DMS114 treated with DMSO at 0.1 percent for 48 hours (cell line): ENCODE measurements at regions not wholly inside any gene's neighbourhood (a gene's known extent, or its start where the extent isn't known, plus 50 kb on each side); places are given as distances from the start of the nearest gene placed in this dataset.

Experiments used
- DNase-seq: peaks from one replicate; lab custom pipeline; 2025; ENCODE audit not compliant: unreplicated experiment; lab: John Stamatoyannopoulos, UW

- no peak for DNase-seq
Observed at GRCh38 chr12:125193376-125194152, 128.3 kb downstream of the AACS start.

- DNase-seq: no peak
Observed at GRCh38 chr12:125194163-125194773, 129.0 kb downstream of the AACS start.

GRCh38 chr12:125194987-125195386 is 129.8 kb downstream of the AACS start:
- no peak for DNase-seq

GRCh38 chr12:125197326-125197725 is 132.1 kb downstream of the AACS start:
- DNase-seq: no peak

- no peak for DNase-seq
Observed at GRCh38 chr12:125198652-125199051, 133.4 kb downstream of the AACS start.

GRCh38 chr12:125201090-125201489 is 135.9 kb downstream of the AACS start:
- DNase-seq: no peak

- no peak for DNase-seq
Observed at GRCh38 chr12:125201940-125202339, 136.7 kb downstream of the AACS start.

GRCh38 chr12:125202421-125202820 is 137.2 kb downstream of the AACS start:
- DNase-seq: no peak

- DNase-seq: no peak
Observed at GRCh38 chr12:125203145-125203765, 138.0 kb downstream of the AACS start.

- no peak for DNase-seq
Observed at GRCh38 chr12:125205386-125205785, 140.2 kb downstream of the AACS start.

GRCh38 chr12:125206711-125207110 is 141.5 kb downstream of the AACS start:
- DNase-seq: no peak

- no peak for DNase-seq
Observed at GRCh38 chr12:125208334-125208733, 143.1 kb downstream of the AACS start.

- DNase-seq: no peak
Observed at GRCh38 chr12:125208942-125209341, 143.7 kb downstream of the AACS start.

- no peak for DNase-seq
Observed at GRCh38 chr12:125210104-125210755, 145.0 kb downstream of the AACS start.

GRCh38 chr12:125211464-125211863 is 146.2 kb downstream of the AACS start:
- no peak for DNase-seq

GRCh38 chr12:125214289-125214688 is 149.1 kb downstream of the AACS start:
- no peak for DNase-seq

- no peak for DNase-seq
Observed at GRCh38 chr12:125216756-125217155, 151.5 kb downstream of the AACS start.

GRCh38 chr12:125217308-125217707 is 152.1 kb downstream of the AACS start:
- DNase-seq: no peak

GRCh38 chr12:125218952-125219351 is 153.7 kb downstream of the AACS start:
- no peak for DNase-seq

GRCh38 chr12:125220404-125221273 is 155.4 kb downstream of the AACS start:
- DNase-seq: no peak

GRCh38 chr12:125221602-125222001 is 156.4 kb downstream of the AACS start:
- no peak for DNase-seq
